Mucosa of rectum (tissue), 2 donors: ENCODE measurements at regions not wholly inside any gene's neighbourhood (a gene's known extent, or its start where the extent isn't known, plus 50 kb on each side); places are given as distances from the start of the nearest gene placed in this dataset.
"Not testable (repeated sequence)": the region's sequence is repeated elsewhere in the genome, so short reads cannot be mapped to it uniquely, and the experiment has no call there.

Experiments
- H3K27ac ChIP-seq, 2 donors: one replicate each; pipeline ENCODE4 v1.7.0; 2013; ENCODE audit warnings: inconsistent platforms in 2 of 2, low read depth in 2 of 2, low read length in 2 of 2
- H3K27me3 ChIP-seq, 2 donors: one replicate each; pipeline ENCODE4 v1.7.0; 2013; ENCODE audit warnings: low read length in 2 of 2; ENCODE audit not compliant: control insufficient read depth in 2 of 2, insufficient read depth in 2 of 2
- H3K36me3 ChIP-seq, 2 donors: one replicate each; pipeline ENCODE4 v1.7.0; 2013; ENCODE audit warnings: low read length in 2 of 2; ENCODE audit not compliant: control insufficient read depth in 2 of 2, insufficient read depth in 2 of 2
- H3K4me1 ChIP-seq, 2 donors: one replicate each; pipeline ENCODE4 v1.7.0; 2013; ENCODE audit warnings: low read length in 2 of 2, mild to moderate bottlenecking in 1 of 2; ENCODE audit not compliant: control insufficient read depth in 2 of 2, insufficient read depth in 2 of 2
- H3K4me3 ChIP-seq, 2 donors: one replicate each; pipeline ENCODE4 v1.7.0; 2013; ENCODE audit warnings: low read length in 2 of 2
- H3K9ac ChIP-seq, 2 donors: one replicate each; pipeline ENCODE4 v1.7.0; 2013; ENCODE audit warnings: low read length in 2 of 2, low read depth in 1 of 2, mild to moderate bottlenecking in 1 of 2
- H3K9me3 ChIP-seq, 2 donors: one replicate each; pipeline ENCODE4 v1.7.0; 2013; ENCODE audit warnings: low read length in 2 of 2; ENCODE audit not compliant: control insufficient read depth in 2 of 2
- donor health status: healthy.
- donor health status: Normal muscosa, but diverticular disease.

GRCh38 chr6:119495230-119495683, 145.7 kb upstream of the MAN1A1 start:
- no peaks in the 10 kb centered on the region for H3K36me3 ChIP-seq
- no peaks in the 10 kb centered on the region for H3K27me3 ChIP-seq
- peaks cover 4 to 14% of the 10 kb centered on the region in 2 donors for H3K4me1 ChIP-seq
- H3K27ac ChIP-seq = peak overlapping the region; percentile 18 to 38
- H3K9me3 ChIP-seq = no peaks in the 10 kb centered on the region
- no peak overlapping the region for H3K9ac ChIP-seq
- no peak overlapping the region for H3K4me3 ChIP-seq

GRCh38 chr6:119493980-119494379, 144.4 kb upstream of the MAN1A1 start:
- no peaks in the 10 kb centered on the region for H3K9me3 ChIP-seq
- no peaks in the 10 kb centered on the region for H3K36me3 ChIP-seq
- no peak overlapping the region for H3K9ac ChIP-seq
- H3K4me3 ChIP-seq = no peak overlapping the region
- H3K27ac ChIP-seq = peak overlapping the region; percentile 7 to 18
- peaks cover 4 to 14% of the 10 kb centered on the region in 2 donors for H3K4me1 ChIP-seq
- H3K27me3 ChIP-seq = no peaks in the 10 kb centered on the region

- H3K27ac ChIP-seq, H3K9me3 ChIP-seq, H3K9ac ChIP-seq, H3K36me3 ChIP-seq, H3K4me3 ChIP-seq, H3K27me3 ChIP-seq: not testable (repeated sequence)
- H3K4me1 ChIP-seq = peaks cover 4 to 14% of the 10 kb centered on the region in 2 donors
Measured at GRCh38 chr6:119491112-119491511, 141.6 kb upstream of the MAN1A1 start.

- H3K27me3 ChIP-seq, H3K27ac ChIP-seq, H3K4me3 ChIP-seq, H3K9ac ChIP-seq, H3K4me1 ChIP-seq, H3K9me3 ChIP-seq, H3K36me3 ChIP-seq: not testable (repeated sequence)
Measured at GRCh38 chr6:119490050-119490449, 140.5 kb upstream of the MAN1A1 start.

GRCh38 chr6:119484598-119484997, 135.0 kb upstream of the MAN1A1 start:
- Histone ChIP-seq H3K27ac (no peak overlapping the region), H3K9me3 (no peaks in the 10 kb centered on the region), H3K27me3 (no peaks in the 10 kb centered on the region), H3K36me3 (no peaks in the 10 kb centered on the region), H3K4me3 (no peak overlapping the region), H3K9ac (no peak overlapping the region), H3K4me1 (peaks cover 0 to 3% of the 10 kb centered on the region in 2 donors)

- Histone ChIP-seq H3K4me3 (no peak overlapping the region), H3K9ac (no peak overlapping the region), H3K27me3 (no peaks in the 10 kb centered on the region), H3K4me1 (peaks cover 0 to 3% of the 10 kb centered on the region in 2 donors), H3K27ac (no peak overlapping the region), H3K9me3 (no peaks in the 10 kb centered on the region), H3K36me3 (no peaks in the 10 kb centered on the region)
Measured at GRCh38 chr6:119483908-119484307, 134.3 kb upstream of the MAN1A1 start.

GRCh38 chr6:119482850-119483285, 133.3 kb upstream of the MAN1A1 start:
- no peaks in the 10 kb centered on the region for H3K27me3 ChIP-seq
- peaks cover 0 to 3% of the 10 kb centered on the region in 2 donors for H3K4me1 ChIP-seq
- H3K4me3 ChIP-seq = no peak overlapping the region
- no peaks in the 10 kb centered on the region for H3K36me3 ChIP-seq
- no peaks in the 10 kb centered on the region for H3K9me3 ChIP-seq
- no peak overlapping the region for H3K27ac ChIP-seq
- no peak overlapping the region for H3K9ac ChIP-seq

- Histone ChIP-seq H3K27ac (no peak overlapping the region), H3K9ac (no peak overlapping the region), H3K27me3 (no peaks in the 10 kb centered on the region), H3K4me3 (no peak overlapping the region), H3K9me3 (no peaks in the 10 kb centered on the region), H3K36me3 (no peaks in the 10 kb centered on the region), H3K4me1 (peaks cover 0 to 3% of the 10 kb centered on the region in 2 donors)
Measured at GRCh38 chr6:119481976-119482375, 132.4 kb upstream of the MAN1A1 start.

- Histone ChIP-seq H3K4me3 (no peak overlapping the region), H3K36me3 (no peaks in the 10 kb centered on the region), H3K27ac (no peak overlapping the region), H3K9me3 (no peaks in the 10 kb centered on the region), H3K4me1 (peaks cover 0 to 9% of the 10 kb centered on the region in 2 donors), H3K9ac (no peak overlapping the region), H3K27me3 (no peaks in the 10 kb centered on the region)
Measured at GRCh38 chr6:119480961-119481497, 131.5 kb upstream of the MAN1A1 start.

- H3K27ac ChIP-seq = no peak overlapping the region
- H3K36me3 ChIP-seq = no peaks in the 10 kb centered on the region
- H3K9ac ChIP-seq = no peak overlapping the region
- H3K4me3 ChIP-seq = no peak overlapping the region
- peaks cover 0 to 9% of the 10 kb centered on the region in 2 donors for H3K4me1 ChIP-seq
- H3K9me3 ChIP-seq = no peaks in the 10 kb centered on the region
- no peaks in the 10 kb centered on the region for H3K27me3 ChIP-seq
Measured at GRCh38 chr6:119479860-119480655, 130.5 kb upstream of the MAN1A1 start.
